ENCODE measurements at regions not wholly inside any gene's neighbourhood (a gene's known extent, or its start where the extent isn't known, plus 50 kb on each side); places are given as distances from the start of the nearest gene placed in this dataset.

GRCh38 chr13:64930636-64931035 lies 2299.5 kb downstream of the PCDH9 start:
- ATAC-seq = no peak
- ChIA-PET RAD21 (ENCODE audit: low non-redundant PET in 1 of 2, low total read pairs in 2 of 2, uncharacterized antibody in 2 of 2, unreplicated experiment in 2 of 2) (no interaction called here), CTCF (no interaction called here), POLR2A (no interaction called here)
- peaks cover 0 to 13% of the 10 kb centered on the region in 2 experiments; a peak in 3 of 4 replicates for H3K4me1 ChIP-seq (ENCODE audit: control insufficient read depth in 1 of 2, insufficient read depth in 2 of 2, low read length in 2 of 2)
- no TSS peak for BruUV-seq (replicated peaks)
- H2AFZ ChIP-seq (ENCODE audit: low read depth, low read length, poor library complexity, severe bottlenecking) = no peak overlapping the region
- H3K9me2 ChIP-seq (ENCODE audit: insufficient read depth) = no peaks in the 10 kb centered on the region
- no peak overlapping the region for H3K27ac ChIP-seq (ENCODE audit: low read depth, low read length)
- no peak for DNase-seq (ENCODE audit: low read depth, low spot score)
- H3K9ac ChIP-seq (ENCODE audit: low read length) = no peak overlapping the region
- H3K79me2 ChIP-seq (ENCODE audit: insufficient read depth, low read length) = no peaks in the 10 kb centered on the region
- no peak overlapping the region for H3K4me3 ChIP-seq (replicated peaks in 1 of 2; ENCODE audit: low read depth in 1 of 2, low read length in 2 of 2)
- H3K4me2 ChIP-seq (ENCODE audit: low read length) = no peak overlapping the region
- H4K20me1 ChIP-seq (ENCODE audit: insufficient read depth) = no peaks in the 10 kb centered on the region; the same call in 1 of the 2 replicates
- H3K27me3 ChIP-seq (ENCODE audit: insufficient read depth, low read length) = no peaks in the 10 kb centered on the region
- H3K36me3 ChIP-seq (ENCODE audit: control insufficient read depth in 1 of 2, insufficient read depth in 2 of 2, low read length in 2 of 2) = no peaks in the 10 kb centered on the region
- intact Hi-C loops (cut with micrococcal nuclease) = no loop called here
- TF ChIP-seq TCF7L2 (IDR thresholded peaks at IDR 0.05; ENCODE audit: borderline replicate concordance, extremely low read depth, insufficient read depth, insufficient read length) (no peak), ELF1 (IDR thresholded peaks at IDR 0.05; ENCODE audit: borderline replicate concordance, low read depth) (no peak), MAX (IDR thresholded peaks at IDR 0.05) (no peak), EGR1 (IDR thresholded peaks at IDR 0.05; ENCODE audit: low read depth) (no peak), SP1 (IDR thresholded peaks at IDR 0.05; ENCODE audit: low read depth) (no peak), RAD21 (IDR thresholded peaks at IDR 0.05; ENCODE audit: low read depth) (no peak), ZNF274 (IDR thresholded peaks at IDR 0.05; ENCODE audit: low read depth, low read length) (no peak), SIN3A (IDR thresholded peaks at IDR 0.05; ENCODE audit: low read depth) (no peak), CTCF (IDR thresholded peaks at IDR 0.05 in 2 of 3, conservative IDR thresholded peaks at IDR 0.05 in 1 of 3; ENCODE audit: borderline replicate concordance in 1 of 3, insufficient read depth in 1 of 3, low read depth in 2 of 3, low read length in 2 of 3) (no peak), CBX3 (IDR thresholded peaks at IDR 0.05; ENCODE audit: low read depth) (no peak), ZFX (IDR thresholded peaks at IDR 0.05) (no peak), EZH2phosphoT487 (IDR thresholded peaks at IDR 0.05; ENCODE audit: borderline replicate concordance) (no peak), POLR2AphosphoS5 (IDR thresholded peaks at IDR 0.05; ENCODE audit: low read depth, low read length) (no peak), SRF (IDR thresholded peaks at IDR 0.05; ENCODE audit: low read depth) (no peak), POLR2A (IDR thresholded peaks at IDR 0.05; ENCODE audit: borderline replicate concordance, extremely low read depth, insufficient read depth, insufficient read length) (no peak), CEBPB (IDR thresholded peaks at IDR 0.05; ENCODE audit: low read depth) (no peak), EZH2 (IDR thresholded peaks at IDR 0.05) (no peak)
- TF ChIP-seq, protein P1, sequence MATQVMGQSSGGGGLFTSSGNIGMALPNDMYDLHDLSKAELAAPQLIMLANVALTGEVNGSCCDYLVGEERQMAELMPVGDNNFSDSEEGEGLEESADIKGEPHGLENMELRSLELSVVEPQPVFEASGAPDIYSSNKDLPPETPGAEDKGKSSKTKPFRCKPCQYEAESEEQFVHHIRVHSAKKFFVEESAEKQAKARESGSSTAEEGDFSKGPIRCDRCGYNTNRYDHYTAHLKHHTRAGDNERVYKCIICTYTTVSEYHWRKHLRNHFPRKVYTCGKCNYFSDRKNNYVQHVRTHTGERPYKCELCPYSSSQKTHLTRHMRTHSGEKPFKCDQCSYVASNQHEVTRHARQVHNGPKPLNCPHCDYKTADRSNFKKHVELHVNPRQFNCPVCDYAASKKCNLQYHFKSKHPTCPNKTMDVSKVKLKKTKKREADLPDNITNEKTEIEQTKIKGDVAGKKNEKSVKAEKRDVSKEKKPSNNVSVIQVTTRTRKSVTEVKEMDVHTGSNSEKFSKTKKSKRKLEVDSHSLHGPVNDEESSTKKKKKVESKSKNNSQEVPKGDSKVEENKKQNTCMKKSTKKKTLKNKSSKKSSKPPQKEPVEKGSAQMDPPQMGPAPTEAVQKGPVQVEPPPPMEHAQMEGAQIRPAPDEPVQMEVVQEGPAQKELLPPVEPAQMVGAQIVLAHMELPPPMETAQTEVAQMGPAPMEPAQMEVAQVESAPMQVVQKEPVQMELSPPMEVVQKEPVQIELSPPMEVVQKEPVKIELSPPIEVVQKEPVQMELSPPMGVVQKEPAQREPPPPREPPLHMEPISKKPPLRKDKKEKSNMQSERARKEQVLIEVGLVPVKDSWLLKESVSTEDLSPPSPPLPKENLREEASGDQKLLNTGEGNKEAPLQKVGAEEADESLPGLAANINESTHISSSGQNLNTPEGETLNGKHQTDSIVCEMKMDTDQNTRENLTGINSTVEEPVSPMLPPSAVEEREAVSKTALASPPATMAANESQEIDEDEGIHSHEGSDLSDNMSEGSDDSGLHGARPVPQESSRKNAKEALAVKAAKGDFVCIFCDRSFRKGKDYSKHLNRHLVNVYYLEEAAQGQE (IDR thresholded peaks at IDR 0.05; ENCODE audit: low read depth) = no peak
- TF ChIP-seq, protein P2, sequence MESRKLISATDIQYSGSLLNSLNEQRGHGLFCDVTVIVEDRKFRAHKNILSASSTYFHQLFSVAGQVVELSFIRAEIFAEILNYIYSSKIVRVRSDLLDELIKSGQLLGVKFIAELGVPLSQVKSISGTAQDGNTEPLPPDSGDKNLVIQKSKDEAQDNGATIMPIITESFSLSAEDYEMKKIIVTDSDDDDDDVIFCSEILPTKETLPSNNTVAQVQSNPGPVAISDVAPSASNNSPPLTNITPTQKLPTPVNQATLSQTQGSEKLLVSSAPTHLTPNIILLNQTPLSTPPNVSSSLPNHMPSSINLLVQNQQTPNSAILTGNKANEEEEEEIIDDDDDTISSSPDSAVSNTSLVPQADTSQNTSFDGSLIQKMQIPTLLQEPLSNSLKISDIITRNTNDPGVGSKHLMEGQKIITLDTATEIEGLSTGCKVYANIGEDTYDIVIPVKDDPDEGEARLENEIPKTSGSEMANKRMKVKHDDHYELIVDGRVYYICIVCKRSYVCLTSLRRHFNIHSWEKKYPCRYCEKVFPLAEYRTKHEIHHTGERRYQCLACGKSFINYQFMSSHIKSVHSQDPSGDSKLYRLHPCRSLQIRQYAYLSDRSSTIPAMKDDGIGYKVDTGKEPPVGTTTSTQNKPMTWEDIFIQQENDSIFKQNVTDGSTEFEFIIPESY (IDR thresholded peaks at IDR 0.05; ENCODE audit: extremely low read depth, insufficient replicate concordance, low read length) = no peak
- TF ChIP-seq, protein P3, sequence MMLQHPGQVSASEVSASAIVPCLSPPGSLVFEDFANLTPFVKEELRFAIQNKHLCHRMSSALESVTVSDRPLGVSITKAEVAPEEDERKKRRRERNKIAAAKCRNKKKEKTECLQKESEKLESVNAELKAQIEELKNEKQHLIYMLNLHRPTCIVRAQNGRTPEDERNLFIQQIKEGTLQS (IDR thresholded peaks at IDR 0.05) = no peak
- no peaks in the 10 kb centered on the region for H3K9me3 ChIP-seq (ENCODE audit: control insufficient read depth in 1 of 2, insufficient read depth in 1 of 2, low read depth in 1 of 2, low read length in 2 of 2)

All from HCT116 (cell line).